ENCODE measurements at regions not wholly inside any gene's neighbourhood (a gene's known extent, or its start where the extent isn't known, plus 50 kb on each side); places are given as distances from the start of the nearest gene placed in this dataset.

- TF ChIP-seq PHB (CRISPR knock-in tag; IDR thresholded peaks at IDR 0.05) (no peak), SMC3 (conservative IDR thresholded peaks at IDR 0.05; ENCODE audit: insufficient read depth, low read depth, low read length) (peak; percentile 59), REST (IDR thresholded peaks at IDR 0.05; ENCODE audit: borderline replicate concordance) (peak; percentile 63; the same call in 1 of the 2 replicates), REST (CRISPR knock-in tag; IDR thresholded peaks at IDR 0.05; ENCODE audit: low read depth) (no peak), LCOR (CRISPR knock-in tag; IDR thresholded peaks at IDR 0.05) (no peak), ETS2 (tag; IDR thresholded peaks at IDR 0.05; ENCODE audit: borderline replicate concordance, poor library complexity, severe bottlenecking) (no peak)
Measured at GRCh38 chr10:6667679-6668270, 87.7 kb upstream of the PRKCQ start (continued).
